ENCODE measurements at regions not wholly inside any gene's neighbourhood (a gene's known extent, or its start where the extent isn't known, plus 50 kb on each side); places are given as distances from the start of the nearest gene placed in this dataset.

GRCh38 chr9:134276453-134277245 is 49.6 kb upstream of the RXRA start:
- DNase-seq (ENCODE audit: low read depth), result no peak
